ENCODE measurements at regions not wholly inside any gene's neighbourhood (a gene's known extent, or its start where the extent isn't known, plus 50 kb on each side); places are given as distances from the start of the nearest gene placed in this dataset.

DNA sequence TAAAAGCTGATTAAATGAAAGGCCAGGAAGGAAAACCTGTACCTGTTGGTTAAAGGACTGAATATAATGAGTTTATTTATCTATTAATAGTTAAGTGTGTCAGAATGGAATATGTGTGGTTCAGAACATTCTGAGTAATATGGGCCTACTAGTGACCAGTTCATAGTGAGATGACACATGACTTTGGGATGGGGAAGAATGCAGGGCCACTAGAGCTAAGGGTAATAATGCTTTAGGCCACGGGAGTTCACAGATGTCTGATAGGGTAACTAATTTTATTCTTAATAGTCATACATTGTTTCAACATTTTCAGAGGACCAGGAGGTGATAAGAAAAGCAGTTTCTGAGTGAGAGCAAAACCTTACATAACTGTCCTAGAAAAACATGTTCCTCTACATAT, 247.8 kb upstream of the OR4E1 start:
- intact Hi-C loops (cut with micrococcal nuclease), result no loop called here
- CTCF ChIA-PET, result no interaction called here
- H3K4me3 ChIP-seq (ENCODE audit: insufficient read depth, low read depth, low read length), result no peak overlapping the region

More for the DNA sequence above, 247.8 kb upstream of the OR4E1 start:
- Histone ChIP-seq H3K9me3 (ENCODE audit: control insufficient read depth, insufficient read depth, low read length) (no peaks in the 10 kb centered on the region), H3K9me1 (ENCODE audit: insufficient read depth, low read length) (no peaks in the 10 kb centered on the region), H2BK120ac (ENCODE audit: low read depth, low read length) (no peak overlapping the region), H2AK5ac (ENCODE audit: low read depth, low read length) (no peak overlapping the region), H4K91ac (ENCODE audit: insufficient read depth, low read depth, low read length) (no peak overlapping the region), H3K27ac (ENCODE audit: insufficient read depth, low read length) (no peak overlapping the region), H3K9ac (ENCODE audit: low read depth, low read length) (no peak overlapping the region), H2AFZ (replicated peaks; ENCODE audit: low read length, poor library complexity) (no peak overlapping the region), H4K8ac (ENCODE audit: low read depth in 2 of 2, low read length in 2 of 2) (no peak overlapping the region), H2BK5ac (ENCODE audit: low read depth, low read length, poor library complexity, severe bottlenecking) (no peak overlapping the region), H2AK9ac (replicated peaks; ENCODE audit: low read depth, low read length, poor library complexity) (no peak overlapping the region), H4K20me1 (ENCODE audit: insufficient read depth, low read length) (no peaks in the 10 kb centered on the region), H3K36me3 (ENCODE audit: control insufficient read depth, insufficient read depth, low read length) (no peaks in the 10 kb centered on the region), H4K5ac (ENCODE audit: low read depth, low read length) (no peak overlapping the region), H3K56ac (ENCODE audit: extremely low read depth, insufficient read depth, low read length) (no peak overlapping the region), H3K4me2 (ENCODE audit: low read depth, low read length) (no peak overlapping the region), H3K18ac (ENCODE audit: low read depth, low read length) (no peak overlapping the region), H3K23ac (ENCODE audit: low read depth, low read length) (no peak overlapping the region), H3K27me3 (ENCODE audit: control insufficient read depth, insufficient read depth, low read length) (no peaks in the 10 kb centered on the region), H3K79me1 (ENCODE audit: low read depth in 1 of 2, low read length in 2 of 2) (no peaks in the 10 kb centered on the region), H2BK20ac (ENCODE audit: low read depth, low read length) (no peak overlapping the region), H3K4me1 (ENCODE audit: control insufficient read depth, insufficient read depth, low read length) (no peaks in the 10 kb centered on the region), H3K14ac (replicated peaks; ENCODE audit: low read depth, low read length) (no peak overlapping the region), H3K4ac (ENCODE audit: low read depth, low read length) (no peak overlapping the region), H2BK15ac (ENCODE audit: low read depth, low read length) (no peak overlapping the region)
- dilution Hi-C loops (cut with HindIII; ENCODE audit: low sequenced_read_pairs, unreplicated experiment), result no loop called here
- no CpG with 5 or more reads among the region's 1 CpG for WGBS, 2 experiments (ENCODE audit: extremely low coverage in 2 of 2, insufficient read length in 1 of 2)
- in situ Hi-C loops (cut with MboI; ENCODE audit: low sequenced_read_pairs), result no loop called here
- POLR2A ChIA-PET (ENCODE audit: unreplicated experiment), result no interaction called here
- DNase-seq (no peak), ATAC-seq (ENCODE audit: low read depth) (no peak)
- TF ChIP-seq MAZ (IDR thresholded peaks at IDR 0.05; ENCODE audit: borderline replicate concordance, low read depth, low read length) (no peak), USF2 (IDR thresholded peaks at IDR 0.05; ENCODE audit: low read depth, low read length) (no peak), RCOR1 (IDR thresholded peaks at IDR 0.05; ENCODE audit: insufficient replicate concordance, low read length) (no peak), CHD1 (IDR thresholded peaks at IDR 0.05; ENCODE audit: low read depth, low read length) (no peak), CEBPB (IDR thresholded peaks at IDR 0.05; ENCODE audit: low read depth, low read length) (no peak), MAFK (IDR thresholded peaks at IDR 0.05; ENCODE audit: low read depth, low read length) (no peak), NFE2L2 (IDR thresholded peaks at IDR 0.05; ENCODE audit: low read depth, low read length) (no peak), SMC3 (IDR thresholded peaks at IDR 0.05; ENCODE audit: low read depth, low read length) (no peak), FOS (IDR thresholded peaks at IDR 0.05; ENCODE audit: low read depth, low read length) (no peak), RAD21 (IDR thresholded peaks at IDR 0.05; ENCODE audit: low read length) (no peak), RFX5 (IDR thresholded peaks at IDR 0.05; ENCODE audit: low read depth, low read length) (no peak)
- TF ChIP-seq, protein P1, sequence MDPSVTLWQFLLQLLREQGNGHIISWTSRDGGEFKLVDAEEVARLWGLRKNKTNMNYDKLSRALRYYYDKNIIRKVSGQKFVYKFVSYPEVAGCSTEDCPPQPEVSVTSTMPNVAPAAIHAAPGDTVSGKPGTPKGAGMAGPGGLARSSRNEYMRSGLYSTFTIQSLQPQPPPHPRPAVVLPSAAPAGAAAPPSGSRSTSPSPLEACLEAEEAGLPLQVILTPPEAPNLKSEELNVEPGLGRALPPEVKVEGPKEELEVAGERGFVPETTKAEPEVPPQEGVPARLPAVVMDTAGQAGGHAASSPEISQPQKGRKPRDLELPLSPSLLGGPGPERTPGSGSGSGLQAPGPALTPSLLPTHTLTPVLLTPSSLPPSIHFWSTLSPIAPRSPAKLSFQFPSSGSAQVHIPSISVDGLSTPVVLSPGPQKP (IDR thresholded peaks at IDR 0.05; ENCODE audit: borderline replicate concordance, low read depth, low read length), result no peak
- TF ChIP-seq, protein P2, sequence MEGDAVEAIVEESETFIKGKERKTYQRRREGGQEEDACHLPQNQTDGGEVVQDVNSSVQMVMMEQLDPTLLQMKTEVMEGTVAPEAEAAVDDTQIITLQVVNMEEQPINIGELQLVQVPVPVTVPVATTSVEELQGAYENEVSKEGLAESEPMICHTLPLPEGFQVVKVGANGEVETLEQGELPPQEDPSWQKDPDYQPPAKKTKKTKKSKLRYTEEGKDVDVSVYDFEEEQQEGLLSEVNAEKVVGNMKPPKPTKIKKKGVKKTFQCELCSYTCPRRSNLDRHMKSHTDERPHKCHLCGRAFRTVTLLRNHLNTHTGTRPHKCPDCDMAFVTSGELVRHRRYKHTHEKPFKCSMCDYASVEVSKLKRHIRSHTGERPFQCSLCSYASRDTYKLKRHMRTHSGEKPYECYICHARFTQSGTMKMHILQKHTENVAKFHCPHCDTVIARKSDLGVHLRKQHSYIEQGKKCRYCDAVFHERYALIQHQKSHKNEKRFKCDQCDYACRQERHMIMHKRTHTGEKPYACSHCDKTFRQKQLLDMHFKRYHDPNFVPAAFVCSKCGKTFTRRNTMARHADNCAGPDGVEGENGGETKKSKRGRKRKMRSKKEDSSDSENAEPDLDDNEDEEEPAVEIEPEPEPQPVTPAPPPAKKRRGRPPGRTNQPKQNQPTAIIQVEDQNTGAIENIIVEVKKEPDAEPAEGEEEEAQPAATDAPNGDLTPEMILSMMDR (conservative IDR thresholded peaks at IDR 0.05; ENCODE audit: low read depth, low read length), result no peak
- BruUV-seq (replicated peaks), result no TSS peak

All from IMR-90 (cell line).